ENCODE measurements at regions not wholly inside any gene's neighbourhood (a gene's known extent, or its start where the extent isn't known, plus 50 kb on each side); places are given as distances from the start of the nearest gene placed in this dataset.

DNA sequence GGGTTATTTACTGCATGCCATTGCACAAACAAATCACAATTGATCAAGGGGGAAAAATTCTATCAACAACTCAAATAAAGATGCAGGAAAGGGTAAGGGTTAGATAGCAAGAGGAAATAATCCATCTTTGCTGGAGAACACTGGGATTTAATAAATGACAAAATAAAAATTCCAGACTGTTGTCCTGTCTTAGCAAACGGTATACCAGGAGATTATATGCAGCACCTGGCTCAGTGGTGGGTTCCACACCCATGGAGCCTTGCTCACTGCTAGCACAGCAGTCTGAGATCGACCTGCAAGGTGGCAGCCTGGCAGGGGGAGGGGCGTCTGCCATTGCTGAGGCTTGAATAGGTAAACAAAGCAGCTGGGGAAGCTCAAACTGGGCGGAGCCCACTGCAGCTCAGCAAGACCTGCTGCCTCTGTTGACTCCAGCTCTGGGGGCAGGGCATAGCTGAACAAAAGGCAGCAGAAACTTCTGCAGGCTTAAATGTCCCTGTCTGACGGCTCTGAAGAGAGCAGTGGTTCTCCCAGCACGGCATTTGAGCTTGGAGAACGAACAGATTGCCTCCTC, 296.5 kb upstream of the THSD7B start:
- DNase-seq (ENCODE audit: low read depth): no peak

DNA sequence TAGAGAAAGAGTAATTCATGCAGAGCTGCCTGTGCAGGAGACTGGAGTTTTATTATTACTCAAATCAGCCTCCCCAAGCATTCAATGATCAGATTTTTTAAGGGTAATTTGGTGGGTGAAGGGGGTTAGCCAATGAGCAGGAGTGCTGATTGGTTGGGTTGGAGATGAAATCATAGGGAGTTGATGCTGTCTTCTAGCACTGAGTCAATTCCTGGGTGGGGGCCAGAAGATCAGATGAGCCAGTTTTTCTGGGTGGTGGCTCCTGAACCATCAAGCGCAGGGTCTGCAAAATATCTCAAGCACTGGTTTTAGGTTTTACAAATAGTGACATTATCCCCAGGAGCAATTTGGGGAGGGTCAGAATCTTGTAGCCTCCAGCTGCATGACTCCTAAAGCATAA, 312.8 kb upstream of the THSD7B start:
- no peak for DNase-seq (ENCODE audit: low read depth)

DNA sequence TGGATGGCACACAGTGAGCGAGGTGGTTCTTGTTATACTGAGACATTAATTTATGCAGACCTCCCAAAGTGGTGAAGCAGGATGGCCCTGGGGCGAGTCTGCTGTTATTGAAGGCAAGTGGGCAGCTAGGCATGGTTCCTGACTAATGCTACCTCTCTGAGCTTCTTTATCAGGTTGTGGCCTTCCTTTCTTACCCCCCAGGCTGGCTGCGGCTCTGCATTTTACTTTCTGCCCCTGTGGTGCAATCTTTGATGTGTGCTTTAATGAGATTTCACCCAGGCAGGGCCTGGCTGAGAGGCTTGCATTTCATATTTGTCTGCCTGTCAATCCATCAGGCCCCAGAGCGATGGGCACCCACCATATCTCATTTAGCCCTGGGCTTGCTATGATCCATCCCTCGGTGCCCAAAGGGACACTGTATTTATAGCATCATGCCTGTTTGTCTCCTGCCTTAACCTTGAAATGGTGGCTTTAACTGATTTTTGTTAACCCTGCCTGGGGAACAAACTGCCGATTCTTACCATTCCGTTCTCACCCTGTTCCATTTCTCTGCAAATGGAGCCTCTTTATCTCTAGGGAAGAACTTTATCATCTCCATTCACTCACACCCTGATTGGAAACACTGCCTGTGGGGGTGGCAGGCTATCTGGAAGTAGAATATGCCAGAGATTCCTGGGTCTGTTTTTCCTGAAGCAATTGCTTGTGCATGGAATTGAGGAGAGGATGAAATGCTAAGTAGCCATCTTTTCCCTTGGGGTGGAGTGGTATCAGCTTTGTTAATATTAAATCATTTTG, 316.2 kb upstream of the THSD7B start:
- DNase-seq (ENCODE audit: low read depth): no peak

DNA sequence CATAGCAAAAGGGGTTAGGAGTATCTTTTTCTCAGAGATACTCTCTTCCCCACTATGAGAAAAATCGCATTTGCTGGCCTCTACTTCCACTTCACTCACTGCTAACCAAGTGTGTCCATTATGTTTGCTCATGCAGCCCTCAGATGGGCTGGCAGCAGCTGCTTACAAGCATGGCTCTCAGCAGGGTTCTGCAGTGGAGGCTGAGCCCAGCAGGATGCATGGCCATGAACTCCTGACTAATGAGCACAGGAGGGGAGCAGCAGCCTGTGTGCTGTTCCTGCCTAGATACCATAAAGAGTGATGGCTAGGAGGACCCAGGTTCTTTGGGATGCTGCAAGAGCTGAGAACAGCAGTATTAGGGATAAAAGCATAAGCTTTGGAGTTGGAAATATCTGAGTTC, 316.9 kb upstream of the THSD7B start:
- DNase-seq (ENCODE audit: low read depth): no peak

DNA sequence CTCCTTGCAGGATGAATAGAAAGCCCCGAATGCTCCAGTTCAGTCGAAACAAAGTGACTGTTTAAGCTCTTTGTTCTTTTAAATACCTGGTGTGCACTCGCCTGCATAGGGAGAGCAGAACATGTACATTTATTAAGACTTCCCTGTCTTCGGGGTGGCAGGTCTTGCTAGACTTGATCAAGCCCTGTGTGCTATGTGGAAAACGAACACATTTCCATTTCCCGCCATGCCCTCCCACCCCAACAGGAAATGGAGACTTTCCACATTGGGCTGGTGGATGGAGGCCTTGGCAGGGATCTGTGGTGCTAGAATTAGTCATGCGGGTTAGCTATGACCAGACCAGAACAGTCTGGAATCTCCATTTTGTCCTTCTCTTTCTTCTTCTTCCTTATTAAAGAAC, 321.0 kb upstream of the THSD7B start:
- no peak for DNase-seq (ENCODE audit: low read depth)

DNA sequence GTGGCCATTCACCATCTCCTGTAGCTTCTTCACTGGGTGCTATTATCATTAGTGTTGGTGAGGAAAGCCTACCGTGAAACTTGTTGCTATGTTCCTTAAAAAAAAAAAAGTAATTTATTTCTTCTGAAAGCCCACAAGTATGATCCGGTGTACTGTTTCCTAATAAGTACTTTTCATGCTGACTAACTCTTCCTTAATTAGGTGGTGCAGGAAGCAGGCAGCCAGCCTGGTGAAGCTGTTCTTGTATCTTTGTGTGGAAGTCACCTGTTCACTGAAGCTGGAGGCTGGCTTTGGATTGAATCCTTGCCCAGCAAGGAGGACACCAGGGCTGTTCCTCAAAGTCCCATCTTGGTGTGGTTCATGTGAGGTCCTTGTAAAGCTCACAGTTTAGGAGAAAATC, 321.7 kb upstream of the THSD7B start:
- DNase-seq (ENCODE audit: low read depth): no peak

DNA sequence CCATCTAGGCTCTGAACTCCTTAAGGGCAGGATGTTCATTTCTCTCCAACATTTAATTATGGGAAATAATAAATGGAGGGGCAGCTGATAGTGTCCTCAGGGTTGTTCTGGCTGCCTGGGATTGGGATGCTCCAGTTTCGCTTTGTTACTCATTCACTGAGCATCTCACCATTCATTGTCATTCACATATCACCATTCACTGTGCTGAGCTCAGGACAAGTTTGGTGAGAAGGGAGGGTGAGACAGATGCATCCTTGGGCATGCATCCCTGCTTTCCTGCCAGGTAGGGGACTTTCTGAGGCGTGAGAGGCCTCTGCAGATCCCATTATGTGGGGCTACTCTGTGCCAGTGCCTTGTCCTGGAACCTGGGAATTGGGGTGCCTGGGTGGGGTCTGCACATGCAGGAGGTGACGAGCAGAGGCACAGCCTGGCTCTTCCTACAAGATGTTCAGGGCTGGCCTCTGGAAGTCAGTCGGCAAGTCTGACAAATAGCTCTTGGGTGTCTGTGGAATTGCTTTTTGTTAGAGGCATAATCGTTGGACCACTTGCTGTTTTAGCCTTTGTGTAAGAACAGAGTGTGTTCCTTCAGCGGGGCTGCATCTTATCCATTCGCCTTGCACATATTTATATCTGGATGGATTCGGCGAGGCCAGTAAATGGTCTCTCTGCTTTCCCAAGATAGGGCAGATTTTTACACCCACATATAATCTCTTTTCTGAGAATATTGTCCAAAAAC, 323.2 kb upstream of the THSD7B start:
- no peak for DNase-seq (ENCODE audit: low read depth)

DNA sequence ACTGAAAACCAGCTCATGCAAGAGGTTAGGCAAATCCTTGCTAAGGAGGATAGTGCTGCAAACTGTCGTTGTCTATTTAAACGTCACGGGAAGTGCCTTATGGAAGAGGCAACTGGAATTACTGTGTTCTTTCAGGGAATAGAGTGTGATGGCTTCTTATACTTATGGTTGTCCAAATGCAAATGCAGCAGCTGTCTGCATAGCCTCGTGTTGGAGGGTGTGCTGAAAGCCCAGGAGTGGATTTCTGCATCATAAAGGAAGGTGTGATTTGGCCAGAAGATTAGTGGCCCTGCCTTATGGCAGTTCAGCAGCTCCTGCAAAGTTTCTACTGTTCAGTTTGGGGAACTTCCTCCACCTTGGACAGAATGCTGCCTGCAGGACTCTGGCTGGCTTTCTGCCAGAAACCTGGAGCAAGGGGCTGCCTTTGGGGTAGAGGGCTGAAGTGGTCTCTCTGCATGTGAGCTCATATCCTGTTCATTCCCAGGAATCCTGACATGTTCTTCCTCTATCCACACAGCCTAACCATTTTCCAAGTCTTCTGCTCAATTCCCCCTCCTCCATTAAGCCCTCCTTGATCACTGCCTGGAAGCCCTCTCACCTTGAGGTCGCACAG, 321.2 kb upstream of the CXCR4 start:
- DNase-seq (ENCODE audit: low read depth): no peak

DNA sequence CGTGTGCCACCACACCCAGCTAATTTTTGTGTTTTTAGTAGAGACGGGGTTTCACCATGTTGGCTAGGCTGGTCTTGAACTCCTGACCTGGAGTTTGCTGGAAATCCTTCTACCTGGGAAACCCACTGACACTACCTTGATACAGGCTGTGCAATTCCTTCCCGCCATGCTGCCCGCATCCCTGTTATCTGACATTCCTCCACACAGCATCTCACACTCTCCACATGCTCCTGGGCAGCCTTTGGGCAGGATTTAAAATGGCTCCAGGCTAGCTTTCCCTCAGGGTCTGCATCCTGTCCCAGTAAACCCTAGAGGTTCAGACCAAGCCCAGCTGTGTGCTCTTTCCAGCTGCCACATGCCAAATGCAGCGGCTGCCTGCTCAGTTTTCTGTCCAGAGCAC, 319.5 kb upstream of the CXCR4 start:
- no peak for DNase-seq (ENCODE audit: low read depth)

DNA sequence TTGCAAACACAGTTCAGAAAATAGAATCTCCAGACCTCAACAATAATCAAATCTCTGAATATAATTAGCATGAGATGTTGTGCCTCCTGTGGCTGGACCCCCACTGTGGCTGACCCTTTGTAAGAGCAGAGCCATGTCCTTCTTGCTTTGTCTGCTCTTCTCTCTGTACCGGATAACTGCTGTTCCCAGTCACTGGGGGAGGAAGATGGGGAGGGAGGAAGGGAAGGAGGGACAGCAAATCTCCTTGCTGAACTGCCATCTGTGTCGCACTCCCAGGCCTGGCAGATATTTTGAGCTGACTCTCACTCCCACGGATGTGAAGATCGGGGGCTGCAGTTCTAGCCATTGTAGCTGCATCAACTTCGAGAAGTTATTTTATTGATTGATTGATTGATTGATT, 319.0 kb upstream of the CXCR4 start:
- no peak for DNase-seq (ENCODE audit: low read depth)

DNA sequence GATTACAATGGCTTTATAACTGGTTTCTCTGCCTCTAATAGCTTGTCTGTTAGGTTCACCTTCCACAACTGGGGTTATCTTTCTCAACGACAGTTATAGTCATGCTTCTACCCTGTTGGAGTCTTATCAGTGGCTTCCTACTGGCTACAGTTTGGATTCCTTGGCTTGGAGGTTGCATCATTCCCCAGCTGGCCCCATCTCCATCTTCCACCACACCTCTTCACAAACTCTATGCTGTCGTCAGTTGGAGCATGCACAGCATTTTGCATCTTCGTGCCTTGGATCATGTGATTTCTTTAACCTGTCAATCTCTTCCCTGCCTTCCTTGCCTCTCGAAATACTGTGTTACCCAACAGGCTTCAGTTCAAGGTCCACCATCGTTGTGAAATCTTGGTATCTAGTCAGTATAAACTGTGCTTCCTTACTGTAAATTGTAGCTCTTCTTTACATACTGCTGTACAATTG, 316.3 kb upstream of the CXCR4 start:
- DNase-seq (ENCODE audit: low read depth): no peak

DNA sequence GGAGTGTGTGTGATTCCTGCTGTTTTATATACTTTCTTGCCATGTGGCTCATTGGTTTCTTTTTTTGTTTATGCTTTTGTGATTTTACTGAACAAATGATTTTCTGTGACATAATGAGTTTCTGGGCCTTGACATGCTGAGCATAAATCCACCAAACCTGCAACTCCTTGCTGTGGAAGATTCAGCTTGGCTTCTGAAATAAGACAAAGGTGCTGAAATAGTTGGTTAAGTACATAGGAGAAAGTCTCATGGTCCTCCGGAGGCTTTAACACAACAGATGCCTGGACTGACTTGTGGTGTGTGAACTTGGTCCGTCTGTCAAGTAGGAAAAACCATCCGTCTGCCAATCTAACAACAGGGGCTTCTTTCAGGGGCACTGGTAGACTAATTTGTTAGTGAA, 315.3 kb upstream of the CXCR4 start:
- DNase-seq (ENCODE audit: low read depth): no peak

DNA sequence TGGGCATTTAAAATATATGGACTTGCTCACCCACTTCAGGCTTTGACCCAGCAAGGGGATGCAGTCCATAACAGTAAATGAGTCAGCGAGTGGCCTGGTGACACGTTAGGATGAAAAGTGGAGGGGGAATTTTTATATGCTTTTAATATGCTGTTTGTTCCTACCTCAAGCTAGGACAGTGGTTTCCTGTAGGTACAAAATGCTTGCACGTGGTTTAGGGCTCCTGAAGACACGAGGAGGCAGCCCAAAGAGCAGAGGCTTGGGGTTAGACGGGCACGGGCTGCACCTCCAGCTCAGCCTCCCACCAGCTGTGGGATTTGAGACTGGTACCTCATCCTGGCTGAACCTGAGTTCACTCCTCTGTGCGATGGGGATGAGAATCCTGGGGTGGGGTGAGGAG, 306.2 kb upstream of the CXCR4 start:
- DNase-seq (ENCODE audit: low read depth): no peak

DNA sequence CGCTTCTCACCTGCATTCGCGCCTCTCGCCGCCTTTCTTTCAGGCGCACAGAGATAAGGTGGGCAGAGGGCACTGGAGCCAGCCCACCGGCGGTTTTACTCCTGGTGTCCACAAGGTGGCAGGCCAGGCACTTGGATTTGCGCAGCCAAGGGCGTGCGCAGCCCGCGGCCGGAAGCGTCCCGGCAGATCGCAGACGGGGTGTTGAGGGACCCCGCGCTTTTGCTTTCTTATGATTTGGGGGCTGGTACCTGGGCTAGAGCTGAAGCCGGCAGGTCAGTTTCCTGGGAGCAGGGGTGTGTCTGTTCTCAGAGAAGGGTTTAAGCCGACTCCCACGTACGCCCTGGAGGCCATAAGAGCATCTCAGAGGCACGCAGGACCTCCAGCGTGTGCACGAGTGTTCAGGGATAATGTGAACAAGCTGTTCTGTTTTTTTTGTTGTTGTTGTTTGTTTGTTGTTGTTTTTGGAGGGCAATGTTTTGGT, 305.6 kb upstream of the CXCR4 start:
- peak; percentile 62 for DNase-seq (ENCODE audit: low read depth)

DNA sequence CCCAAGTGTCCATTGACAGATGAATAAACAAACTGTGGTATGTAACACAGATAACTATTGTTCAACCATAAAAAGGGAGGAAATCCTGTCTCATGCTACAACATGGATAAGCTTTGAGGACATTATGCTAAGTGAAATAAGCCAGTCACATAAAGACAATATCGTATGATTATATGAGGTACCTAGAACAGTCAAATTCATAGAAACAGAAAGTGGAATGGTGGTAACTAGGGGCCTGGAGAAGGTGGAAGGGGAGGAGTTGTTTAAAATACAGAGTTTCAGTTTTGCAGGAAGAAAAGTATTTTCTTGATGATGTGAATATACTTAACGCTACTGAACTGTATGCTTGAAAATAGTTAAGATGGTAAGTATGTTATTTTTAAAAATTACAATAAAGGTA, 304.6 kb upstream of the CXCR4 start:
- DNase-seq (ENCODE audit: low read depth): no peak

DNA sequence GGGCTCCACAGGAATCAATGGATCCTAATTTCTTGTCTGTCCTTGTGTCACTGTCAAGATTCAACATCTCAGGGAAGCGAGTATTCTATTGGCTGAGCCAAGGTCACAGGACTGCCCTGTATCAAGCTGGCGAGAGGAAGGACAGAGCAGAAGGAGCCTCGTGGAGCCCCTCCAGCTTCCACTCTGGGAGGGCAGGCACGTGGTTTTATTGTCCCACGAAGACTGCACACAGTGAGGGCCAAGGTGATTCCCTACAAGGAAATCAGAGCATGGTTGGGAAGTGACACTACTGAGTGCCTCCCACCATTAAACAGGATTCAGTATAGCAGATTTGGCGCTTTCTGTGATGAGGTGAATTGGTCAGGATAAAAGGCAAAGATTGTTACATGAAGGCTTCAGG, 302.4 kb upstream of the CXCR4 start:
- no peak for DNase-seq (ENCODE audit: low read depth)

DNA sequence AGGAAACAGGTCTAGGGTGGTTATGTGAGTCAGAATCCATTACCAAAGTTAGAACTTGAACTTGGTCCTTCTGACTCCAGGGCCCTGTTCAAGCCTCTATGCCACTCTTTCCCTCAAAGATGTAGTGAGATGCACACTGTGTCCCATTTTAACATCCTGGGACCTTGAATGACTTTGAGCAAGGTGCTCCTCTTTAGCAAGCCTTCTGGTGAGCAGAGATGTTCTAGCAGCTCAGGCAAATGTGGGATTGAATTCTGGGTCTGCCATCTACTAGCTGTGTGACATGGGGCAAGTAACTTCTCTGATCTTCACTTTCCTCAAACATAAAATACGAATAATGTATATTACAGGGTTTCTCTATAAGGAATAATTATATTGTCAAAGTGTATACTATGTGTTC, 294.0 kb upstream of the CXCR4 start:
- no peak for DNase-seq (ENCODE audit: low read depth)

DNA sequence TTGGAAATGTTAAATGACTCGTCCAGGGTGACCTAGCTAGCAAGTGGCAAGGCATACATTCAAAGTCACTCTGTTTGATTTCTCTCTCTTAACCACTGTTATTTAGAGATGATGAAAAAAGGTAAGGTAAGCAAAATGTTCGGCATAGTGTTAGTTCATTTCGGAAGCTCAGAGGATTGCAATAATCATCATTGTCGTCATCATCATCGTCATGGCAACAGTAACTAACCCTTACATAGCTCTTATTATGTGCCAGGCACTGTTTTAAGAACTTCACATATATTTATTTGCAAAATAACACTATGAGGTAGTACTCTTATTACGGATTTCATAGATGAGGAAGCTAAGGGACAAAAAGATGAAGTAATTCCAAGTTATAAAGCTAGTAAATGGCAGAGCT, 292.7 kb upstream of the CXCR4 start:
- no peak for DNase-seq (ENCODE audit: low read depth)

DNA sequence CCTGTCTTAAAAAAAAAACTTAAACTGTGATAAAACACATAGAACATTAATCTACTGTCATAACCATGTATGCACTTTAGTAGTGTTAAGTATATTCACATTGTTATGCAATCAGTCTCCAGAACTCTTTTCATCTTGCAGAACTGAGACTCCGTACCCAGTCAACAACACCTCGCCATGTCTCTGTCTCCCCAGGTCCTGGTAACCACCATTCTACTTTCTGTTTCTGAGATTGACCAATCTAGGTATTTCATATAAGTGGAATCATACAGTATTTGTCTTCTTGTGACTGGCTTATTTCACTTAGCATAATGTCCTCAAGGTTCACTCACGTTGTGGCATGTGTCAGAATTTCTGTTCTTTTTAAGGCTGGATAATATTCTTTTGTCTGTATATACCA, 290.8 kb upstream of the CXCR4 start:
- no peak for DNase-seq (ENCODE audit: low read depth)

DNA sequence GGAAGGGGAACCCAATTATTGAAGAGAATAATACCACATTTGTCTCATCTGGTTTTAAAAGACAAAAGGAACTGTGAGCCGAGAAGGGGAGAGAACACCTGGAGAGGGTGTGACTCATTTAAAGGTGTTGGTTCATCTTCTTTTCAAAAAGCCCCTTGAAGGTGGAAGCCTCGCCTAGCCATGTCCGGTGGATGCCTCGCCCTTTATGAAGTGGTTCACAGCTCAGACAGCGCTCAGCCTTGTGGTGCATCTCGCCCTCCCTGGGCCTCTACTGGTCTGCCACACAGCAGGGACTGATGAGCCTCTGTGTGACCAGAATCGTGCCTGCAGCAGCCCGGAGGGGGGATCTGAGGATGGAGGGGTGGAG, 290.0 kb upstream of the CXCR4 start:
- DNase-seq (ENCODE audit: low read depth): no peak

DNA sequence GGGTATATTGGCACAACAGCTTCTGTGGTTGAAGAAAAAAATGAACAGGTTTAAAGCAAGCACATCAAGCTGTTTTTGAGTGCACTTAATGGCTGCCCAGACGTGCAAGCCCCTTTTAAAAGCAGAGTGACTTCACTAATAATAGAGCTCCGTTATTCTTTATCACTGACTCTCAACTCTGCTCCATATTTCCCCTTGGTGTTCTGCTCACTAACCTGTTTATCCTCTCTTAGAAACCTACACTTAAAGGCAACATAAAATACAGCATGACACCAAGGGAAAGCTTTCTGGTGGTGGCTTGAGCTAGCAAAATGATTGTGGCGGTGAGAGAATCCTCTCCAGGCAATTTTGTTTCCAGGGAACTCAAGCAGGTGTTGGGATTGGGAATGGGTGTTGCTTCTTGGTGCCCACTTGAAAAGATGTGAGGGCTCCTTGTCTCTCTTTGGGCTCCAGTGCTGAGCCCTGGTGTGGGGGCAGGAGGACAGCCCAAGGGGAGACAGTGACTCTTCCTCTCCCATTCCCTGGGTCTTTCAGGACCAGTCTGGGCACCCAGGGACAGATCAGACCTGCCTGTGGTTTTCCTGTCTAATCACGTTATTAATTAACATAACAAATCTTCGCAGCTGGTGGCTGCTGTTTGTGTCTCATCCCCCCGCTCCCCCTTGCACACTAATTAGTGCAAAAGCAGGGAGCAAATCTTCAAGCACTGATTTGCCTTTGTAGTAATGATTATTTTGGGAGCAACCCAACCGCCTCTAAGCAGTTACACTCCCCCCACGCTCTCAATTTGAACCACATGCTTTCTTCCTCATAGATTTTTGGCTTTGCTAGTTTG, 289.4 kb upstream of the CXCR4 start:
- DNase-seq (ENCODE audit: low read depth): no peak

DNA sequence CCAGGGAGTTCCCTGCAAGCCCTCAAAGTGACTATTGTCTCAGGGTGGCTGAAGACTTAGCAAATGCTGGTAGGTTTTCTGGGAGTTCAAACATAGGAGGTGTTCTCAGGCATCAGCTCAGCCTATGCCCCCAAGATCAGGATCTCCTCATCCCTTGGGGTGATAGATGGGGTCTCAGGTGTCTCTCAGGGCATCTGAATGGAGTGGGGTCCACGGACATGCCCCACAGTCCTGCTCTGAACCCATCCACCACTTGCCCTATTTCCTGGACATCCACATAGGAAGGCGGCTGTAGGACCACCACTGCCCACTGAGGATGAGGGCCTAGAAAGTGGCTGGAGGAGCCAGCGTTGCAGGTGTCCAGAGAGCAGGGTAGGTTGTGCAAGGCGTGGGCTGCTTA, 287.0 kb upstream of the CXCR4 start:
- DNase-seq (ENCODE audit: low read depth): no peak

Measured in stimulated activated CD8-positive, alpha-beta memory T cell treated with anti-CD3 and anti-CD28 coated beads, Interleukin-15, amount 100 ng/mL, for 24 hours (primary cell).